ENCODE measurements at regions not wholly inside any gene's neighbourhood (a gene's known extent, or its start where the extent isn't known, plus 50 kb on each side); places are given as distances from the start of the nearest gene placed in this dataset.

DNA sequence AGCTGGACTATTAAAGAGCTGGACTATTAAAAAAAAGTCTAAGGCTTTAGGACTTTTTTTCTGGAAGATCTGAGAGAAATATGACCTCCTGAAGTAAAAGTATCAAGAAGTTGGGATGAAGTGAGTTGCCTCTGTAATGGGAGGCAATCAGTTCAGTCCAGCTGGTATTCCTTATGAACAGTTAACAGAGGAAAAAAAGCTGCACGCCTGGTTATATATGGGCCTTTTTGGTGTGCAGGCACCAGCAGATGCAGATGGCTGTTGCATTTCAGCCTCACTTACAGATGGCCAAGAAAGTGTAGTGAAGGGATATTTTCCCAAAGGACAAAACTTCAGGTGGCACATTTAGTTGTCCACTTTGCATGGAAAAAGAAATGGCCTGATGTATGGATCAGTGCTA is 70.3 kb upstream of the ELOVL5 start:
- dilution Hi-C loops (cut with HindIII; ENCODE audit: low sequenced_read_pairs, unreplicated experiment) (no loop called here), in situ Hi-C loops (cut with MboI; ENCODE audit: low sequenced_read_pairs) (no loop called here), intact Hi-C loops (cut with micrococcal nuclease) (no loop called here)
- no peak overlapping the region for H4K5ac ChIP-seq (ENCODE audit: low read depth, low read length)
- H3K9me1 ChIP-seq (ENCODE audit: insufficient read depth, low read length) = no peaks in the 10 kb centered on the region
- POLR2A ChIA-PET (ENCODE audit: unreplicated experiment) = no interaction called here
- DNase-seq = no peak
- H3K18ac ChIP-seq (ENCODE audit: low read depth, low read length) = no peak overlapping the region
- H2AFZ ChIP-seq (replicated peaks; ENCODE audit: low read length, poor library complexity) = no peak overlapping the region
- no peaks in the 10 kb centered on the region for H4K20me1 ChIP-seq (ENCODE audit: insufficient read depth, low read length)
- H3K56ac ChIP-seq (ENCODE audit: extremely low read depth, insufficient read depth, low read length) = no peak overlapping the region
- H3K4me2 ChIP-seq (ENCODE audit: low read depth, low read length) = no peak overlapping the region
- no peak overlapping the region for H2AK9ac ChIP-seq (replicated peaks; ENCODE audit: low read depth, low read length, poor library complexity)
- no TSS peak for BruUV-seq (replicated peaks)
- H2BK15ac ChIP-seq (ENCODE audit: low read depth, low read length) = no peak overlapping the region
- CTCF ChIA-PET = interaction anchor here (1.0 kb wide), 1 partner anchor 106 kb away, joined by 3 read pairs; no protein-coding TSS in a partner anchor
- H3K27me3 ChIP-seq (ENCODE audit: control insufficient read depth, insufficient read depth, low read length) = peaks cover 19% of the 10 kb centered on the region
- H2BK5ac ChIP-seq (ENCODE audit: low read depth, low read length, poor library complexity, severe bottlenecking) = no peak overlapping the region
- 0% methylated on average over 1 of the region's 1 CpG; no CpG with 5 or more reads in 1 of the 2 experiments for WGBS, 2 experiments (ENCODE audit: extremely low coverage in 2 of 2, insufficient read length in 1 of 2)
- no peaks in the 10 kb centered on the region for H3K4me1 ChIP-seq (ENCODE audit: control insufficient read depth, insufficient read depth, low read length)
- H3K79me1 ChIP-seq (ENCODE audit: low read depth in 1 of 2, low read length in 2 of 2) = no peaks in the 10 kb centered on the region
- no peak overlapping the region for H3K14ac ChIP-seq (replicated peaks; ENCODE audit: low read depth, low read length)
- no peak overlapping the region for H4K8ac ChIP-seq (ENCODE audit: low read depth in 2 of 2, low read length in 2 of 2)
- no peaks in the 10 kb centered on the region for H3K36me3 ChIP-seq (ENCODE audit: control insufficient read depth, insufficient read depth, low read length)
- no peak overlapping the region for H3K9ac ChIP-seq (ENCODE audit: low read depth, low read length)
- H2BK20ac ChIP-seq (ENCODE audit: low read depth, low read length) = no peak overlapping the region
- no peak for ATAC-seq (ENCODE audit: low read depth)
- TF ChIP-seq RCOR1 (IDR thresholded peaks at IDR 0.05; ENCODE audit: insufficient replicate concordance, low read length) (no peak), RFX5 (IDR thresholded peaks at IDR 0.05; ENCODE audit: low read depth, low read length) (no peak), ELK1 (IDR thresholded peaks at IDR 0.05; ENCODE audit: borderline replicate concordance, low read depth, low read length) (no peak), SMC3 (IDR thresholded peaks at IDR 0.05; ENCODE audit: low read depth, low read length) (no peak), USF2 (IDR thresholded peaks at IDR 0.05; ENCODE audit: low read depth, low read length) (no peak), MAZ (IDR thresholded peaks at IDR 0.05; ENCODE audit: borderline replicate concordance, low read depth, low read length) (no peak), MAFK (IDR thresholded peaks at IDR 0.05; ENCODE audit: low read depth, low read length) (no peak)
- no peak overlapping the region for H4K91ac ChIP-seq (ENCODE audit: insufficient read depth, low read depth, low read length)
- H2AK5ac ChIP-seq (ENCODE audit: low read depth, low read length) = no peak overlapping the region
- no peak overlapping the region for H3K4me3 ChIP-seq (ENCODE audit: insufficient read depth, low read depth, low read length)
- H2BK120ac ChIP-seq (ENCODE audit: low read depth, low read length) = no peak overlapping the region
- no peak overlapping the region for H3K23ac ChIP-seq (ENCODE audit: low read depth, low read length)
- H3K9me3 ChIP-seq (ENCODE audit: control insufficient read depth, insufficient read depth, low read length) = no peaks in the 10 kb centered on the region
- H3K27ac ChIP-seq (ENCODE audit: insufficient read depth, low read length) = no peak overlapping the region
- no peak overlapping the region for H3K4ac ChIP-seq (ENCODE audit: low read depth, low read length)
